ENCODE measurements at regions not wholly inside any gene's neighbourhood (a gene's known extent, or its start where the extent isn't known, plus 50 kb on each side); places are given as distances from the start of the nearest gene placed in this dataset.
"Not testable (repeated sequence)": the region's sequence is repeated elsewhere in the genome, so short reads cannot be mapped to it uniquely, and the experiment has no call there.

DNA sequence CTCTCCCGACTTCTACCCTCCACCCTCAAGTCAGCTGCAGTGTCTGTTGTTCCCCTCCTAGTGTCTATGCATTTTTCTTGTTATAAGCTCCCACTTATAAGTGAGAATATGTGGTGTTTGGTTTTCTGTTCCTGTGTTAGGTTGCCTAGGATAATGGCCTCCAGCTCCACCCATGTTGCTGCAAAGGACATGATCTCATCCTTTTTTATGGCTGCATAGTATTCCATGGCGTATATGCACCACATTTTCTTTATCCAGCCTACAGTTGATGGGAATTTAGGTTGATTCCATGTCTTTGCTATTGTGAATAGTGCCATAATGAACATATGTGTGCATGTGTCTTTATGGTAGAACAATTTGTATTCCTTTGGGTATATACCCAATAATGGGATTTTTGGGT lies 80.7 kb downstream of the SPTSSA start:
- H3K27me3 ChIP-seq (ENCODE audit: control insufficient read depth, insufficient read depth, low read length): peaks cover 27% of the 10 kb centered on the region
- not testable (repeated sequence) for H3K36me3 ChIP-seq (ENCODE audit: insufficient read depth, low read length); H3K4me2 ChIP-seq (ENCODE audit: low read length); H3K9ac ChIP-seq (ENCODE audit: low read depth, low read length); H3K4me1 ChIP-seq (ENCODE audit: control insufficient read depth, insufficient read depth, low read length); H3K4me3 ChIP-seq (ENCODE audit: low read length); H3K9me3 ChIP-seq (replicated peaks; ENCODE audit: low read length)

DNA sequence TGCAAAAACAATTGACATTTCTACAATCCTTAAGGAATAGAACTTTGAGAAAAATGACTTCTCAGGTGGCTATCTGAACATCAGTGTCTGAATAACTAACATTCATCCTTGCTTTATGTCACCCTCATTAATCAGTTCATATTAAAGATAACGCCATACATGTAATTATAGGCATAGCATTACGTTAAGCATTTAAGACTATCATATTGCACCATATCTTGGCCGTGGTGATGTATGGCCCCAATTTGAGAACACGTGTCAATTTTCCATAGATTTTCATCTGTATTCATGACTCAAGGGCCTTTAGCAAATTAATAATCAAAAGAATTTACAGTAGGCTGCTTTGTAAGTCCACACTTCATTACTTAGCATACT lies 81.6 kb downstream of the SPTSSA start:
- Histone ChIP-seq H3K27me3 (ENCODE audit: control insufficient read depth, insufficient read depth, low read length) (peaks cover 36% of the 10 kb centered on the region), H3K4me1 (ENCODE audit: control insufficient read depth, insufficient read depth, low read length) (no peaks in the 10 kb centered on the region), H3K4me2 (ENCODE audit: low read length) (no peak overlapping the region), H3K36me3 (ENCODE audit: insufficient read depth, low read length) (no peaks in the 10 kb centered on the region), H3K4me3 (ENCODE audit: low read length) (no peak overlapping the region), H3K9me3 (replicated peaks; ENCODE audit: low read length) (no peaks in the 10 kb centered on the region), H3K9ac (ENCODE audit: low read depth, low read length) (no peak overlapping the region)

GRCh38 chr14:34379816-34380470 lies 82.1 kb downstream of the SPTSSA start:
- Histone ChIP-seq H3K36me3 (ENCODE audit: insufficient read depth, low read length) (no peaks in the 10 kb centered on the region), H3K4me2 (ENCODE audit: low read length) (no peak overlapping the region), H3K27me3 (ENCODE audit: control insufficient read depth, insufficient read depth, low read length) (peaks cover 37% of the 10 kb centered on the region), H3K4me1 (ENCODE audit: control insufficient read depth, insufficient read depth, low read length) (no peaks in the 10 kb centered on the region), H3K9ac (ENCODE audit: low read depth, low read length) (no peak overlapping the region), H3K4me3 (ENCODE audit: low read length) (no peak overlapping the region), H3K9me3 (replicated peaks; ENCODE audit: low read length) (no peaks in the 10 kb centered on the region)

GRCh38 chr14:34376649-34377267 lies 85.3 kb downstream of the SPTSSA start:
- no peaks in the 10 kb centered on the region for H3K9me3 ChIP-seq (replicated peaks; ENCODE audit: low read length)
- no peak overlapping the region for H3K4me2 ChIP-seq (ENCODE audit: low read length)
- H3K4me1 ChIP-seq (ENCODE audit: control insufficient read depth, insufficient read depth, low read length): no peaks in the 10 kb centered on the region
- H3K4me3 ChIP-seq (ENCODE audit: low read length): no peak overlapping the region
- H3K36me3 ChIP-seq (ENCODE audit: insufficient read depth, low read length): no peaks in the 10 kb centered on the region
- H3K27me3 ChIP-seq (ENCODE audit: control insufficient read depth, insufficient read depth, low read length): peaks cover 47% of the 10 kb centered on the region
- no peak overlapping the region for H3K9ac ChIP-seq (ENCODE audit: low read depth, low read length)

GRCh38 chr14:34374998-34375740 lies 86.9 kb downstream of the SPTSSA start:
- peaks cover 45% of the 10 kb centered on the region for H3K27me3 ChIP-seq (ENCODE audit: control insufficient read depth, insufficient read depth, low read length)

GRCh38 chr14:34373191-34373590 lies 88.8 kb downstream of the SPTSSA start:
- Histone ChIP-seq H3K36me3 (ENCODE audit: insufficient read depth, low read length) (no peaks in the 10 kb centered on the region), H3K4me3 (ENCODE audit: low read length) (no peak overlapping the region), H3K9me3 (replicated peaks; ENCODE audit: low read length) (no peaks in the 10 kb centered on the region), H3K4me1 (ENCODE audit: control insufficient read depth, insufficient read depth, low read length) (no peaks in the 10 kb centered on the region), H3K4me2 (ENCODE audit: low read length) (no peak overlapping the region), H3K27me3 (ENCODE audit: control insufficient read depth, insufficient read depth, low read length) (peaks cover 40% of the 10 kb centered on the region), H3K9ac (ENCODE audit: low read depth, low read length) (no peak overlapping the region)

More at GRCh38 chr14:34374998-34375740, 86.9 kb downstream of the SPTSSA start:
- Histone ChIP-seq H3K4me3 (ENCODE audit: low read length) (no peak overlapping the region), H3K9ac (ENCODE audit: low read depth, low read length) (no peak overlapping the region), H3K9me3 (replicated peaks; ENCODE audit: low read length) (no peaks in the 10 kb centered on the region), H3K4me1 (ENCODE audit: control insufficient read depth, insufficient read depth, low read length) (no peaks in the 10 kb centered on the region), H3K36me3 (ENCODE audit: insufficient read depth, low read length) (no peaks in the 10 kb centered on the region), H3K4me2 (ENCODE audit: low read length) (no peak overlapping the region)

GRCh38 chr14:34372786-34373185 lies 89.3 kb downstream of the SPTSSA start:
- Histone ChIP-seq H3K4me1 (ENCODE audit: control insufficient read depth, insufficient read depth, low read length) (no peaks in the 10 kb centered on the region), H3K36me3 (ENCODE audit: insufficient read depth, low read length) (no peaks in the 10 kb centered on the region), H3K27me3 (ENCODE audit: control insufficient read depth, insufficient read depth, low read length) (peaks cover 36% of the 10 kb centered on the region), H3K4me2 (ENCODE audit: low read length) (no peak overlapping the region), H3K4me3 (ENCODE audit: low read length) (no peak overlapping the region), H3K9ac (ENCODE audit: low read depth, low read length) (no peak overlapping the region), H3K9me3 (replicated peaks; ENCODE audit: low read length) (no peaks in the 10 kb centered on the region)

DNA sequence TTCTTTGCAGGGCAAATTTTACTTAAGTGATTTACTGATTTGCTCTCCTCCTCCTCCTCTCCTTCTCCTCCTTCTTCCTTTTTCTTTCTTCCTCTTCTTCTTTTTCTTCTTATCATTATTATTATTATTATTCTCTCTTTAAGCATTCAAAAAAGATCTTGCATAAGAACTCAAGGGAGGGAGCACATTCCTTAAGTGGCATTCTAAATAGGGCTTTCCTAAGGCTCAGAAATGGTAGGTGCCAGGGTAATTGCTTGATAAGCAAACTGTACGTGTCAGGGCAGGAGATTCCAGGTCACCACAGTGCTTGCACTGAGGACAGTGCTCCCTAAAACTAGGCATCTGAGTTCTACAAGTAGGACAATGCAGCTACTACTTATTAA lies 92.4 kb downstream of the SPTSSA start:
- Histone ChIP-seq H3K9me3 (replicated peaks; ENCODE audit: low read length) (no peaks in the 10 kb centered on the region), H3K4me2 (ENCODE audit: low read length) (no peak overlapping the region), H3K4me1 (ENCODE audit: control insufficient read depth, insufficient read depth, low read length) (no peaks in the 10 kb centered on the region), H3K4me3 (ENCODE audit: low read length) (no peak overlapping the region), H3K36me3 (ENCODE audit: insufficient read depth, low read length) (no peaks in the 10 kb centered on the region), H3K9ac (ENCODE audit: low read depth, low read length) (no peak overlapping the region), H3K27me3 (ENCODE audit: control insufficient read depth, insufficient read depth, low read length) (peaks cover 30% of the 10 kb centered on the region)

DNA sequence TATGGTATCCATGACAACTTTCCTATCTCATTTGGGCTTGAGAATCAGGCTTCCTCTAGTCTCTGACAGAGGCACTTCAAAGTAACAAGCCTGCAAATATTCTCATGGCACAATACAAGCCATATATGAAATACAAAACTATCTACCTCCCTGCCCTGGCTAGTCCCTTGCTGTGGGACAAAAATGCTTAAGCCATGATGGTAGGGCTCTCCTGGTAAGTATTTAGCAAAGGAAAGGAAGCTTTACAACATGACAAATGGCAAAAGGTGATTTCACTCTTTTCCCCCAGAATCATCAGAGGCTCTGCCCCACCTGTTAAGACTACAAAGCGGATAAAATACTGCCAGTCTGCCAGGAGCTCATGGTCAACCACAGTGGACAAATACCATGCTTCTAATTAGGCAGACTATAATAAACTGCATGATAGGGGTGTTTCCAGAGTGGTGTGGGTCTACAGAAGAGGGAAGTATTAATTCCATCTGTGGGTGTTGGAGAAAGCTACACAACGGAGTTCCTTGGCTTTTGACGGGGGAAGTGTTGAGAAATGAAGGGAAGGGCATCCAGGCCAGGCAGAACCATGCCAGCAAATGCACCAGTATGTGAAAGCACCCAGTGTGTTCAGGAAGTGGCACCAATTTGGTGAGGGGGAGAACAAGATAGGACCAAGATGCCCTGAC lies 92.9 kb downstream of the SPTSSA start:
- H3K9me3 ChIP-seq (replicated peaks; ENCODE audit: low read length): no peaks in the 10 kb centered on the region
- peaks cover 30% of the 10 kb centered on the region for H3K27me3 ChIP-seq (ENCODE audit: control insufficient read depth, insufficient read depth, low read length)
- no peak overlapping the region for H3K9ac ChIP-seq (ENCODE audit: low read depth, low read length)
- H3K4me1 ChIP-seq (ENCODE audit: control insufficient read depth, insufficient read depth, low read length): no peaks in the 10 kb centered on the region
- no peaks in the 10 kb centered on the region for H3K36me3 ChIP-seq (ENCODE audit: insufficient read depth, low read length)
- H3K4me3 ChIP-seq (ENCODE audit: low read length): no peak overlapping the region
- H3K4me2 ChIP-seq (ENCODE audit: low read length): no peak overlapping the region

DNA sequence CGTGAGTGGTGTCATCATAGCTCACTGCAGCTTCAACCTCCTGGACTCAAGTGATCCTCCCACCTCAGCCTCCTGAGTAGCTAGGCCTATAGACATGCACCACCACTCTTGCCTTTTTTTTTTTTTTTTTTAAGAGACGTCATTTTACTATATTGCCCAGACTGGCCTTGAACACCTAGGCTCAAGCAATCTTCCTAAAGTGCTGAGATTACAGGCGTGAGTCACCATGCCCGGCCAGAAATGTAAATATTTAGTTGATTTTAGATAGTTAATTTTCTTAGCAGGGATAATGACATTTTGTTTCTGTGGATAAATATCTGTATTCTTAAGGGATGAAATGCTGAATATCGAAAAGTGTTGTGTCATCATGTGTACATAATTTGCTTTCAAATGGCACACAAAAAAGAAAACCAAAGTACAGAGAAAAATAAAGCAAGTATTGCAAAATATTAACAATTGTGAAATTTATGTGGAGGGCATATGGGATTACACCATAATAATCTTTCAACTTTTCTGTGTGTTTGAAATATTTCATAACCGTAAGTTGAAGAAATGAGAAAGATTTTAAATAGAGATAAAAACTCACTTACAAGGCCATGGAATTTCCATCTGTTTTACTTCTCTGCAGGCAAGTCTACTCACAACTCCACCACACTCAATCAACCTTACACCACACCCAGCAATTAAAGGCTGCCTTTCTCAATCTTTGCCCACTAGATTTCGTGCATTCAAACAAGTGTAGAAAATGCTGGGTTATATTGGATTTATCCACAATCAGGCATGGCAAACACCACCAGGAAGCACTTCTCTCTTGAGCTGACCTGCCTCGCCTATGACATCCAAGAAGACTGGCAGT lies 93.7 kb downstream of the SPTSSA start:
- peaks cover 27% of the 10 kb centered on the region for H3K27me3 ChIP-seq (ENCODE audit: control insufficient read depth, insufficient read depth, low read length)
- no peaks in the 10 kb centered on the region for H3K4me1 ChIP-seq (ENCODE audit: control insufficient read depth, insufficient read depth, low read length)
- H3K4me2 ChIP-seq (ENCODE audit: low read length): no peak overlapping the region
- H3K9ac ChIP-seq (ENCODE audit: low read depth, low read length): no peak overlapping the region
- H3K4me3 ChIP-seq (ENCODE audit: low read length): no peak overlapping the region
- H3K9me3 ChIP-seq (replicated peaks; ENCODE audit: low read length): no peaks in the 10 kb centered on the region
- no peaks in the 10 kb centered on the region for H3K36me3 ChIP-seq (ENCODE audit: insufficient read depth, low read length)
